Esophagus muscularis mucosa (tissue), 4 donors: ENCODE measurements at regions not wholly inside any gene's neighbourhood (a gene's known extent, or its start where the extent isn't known, plus 50 kb on each side); places are given as distances from the start of the nearest gene placed in this dataset.

Experiments used
- CTCF ChIP-seq, 3 experiments: fragments of 200-600 bp in 2 of 3; fragments of 450-650 bp in 1 of 3; sonication (generic) in 2 of 3; IDR thresholded peaks; one replicate each; pipeline ENCODE4 v1.5.1; 2017 to 2019; ENCODE audit warnings: antibody characterized with exemption in 3 of 3, mild to moderate bottlenecking in 2 of 3, moderate library complexity in 1 of 3
- EP300 ChIP-seq: sonication (generic); formaldehyde crosslinking; IDR thresholded peaks from one replicate; pipeline ENCODE4 v1.6.1; 2017; ENCODE audit warnings: antibody characterized with exemption
- POLR2A ChIP-seq: fragments of 450-650 bp; IDR thresholded peaks from one replicate; pipeline ENCODE4 v1.6.1; 2017; ENCODE audit warnings: antibody characterized with exemption, moderate library complexity, mild to moderate bottlenecking, low read depth
- POLR2AphosphoS5 ChIP-seq, 2 donors: sonication (generic); formaldehyde crosslinking; IDR thresholded peaks; one replicate each; pipeline ENCODE4 v1.6.1; 2017; ENCODE audit warnings: antibody characterized with exemption in 2 of 2

GRCh38 chrX:147476008-147476407 lies 435.7 kb upstream of the FMR1 start:
- TF ChIP-seq CTCF (IDR thresholded peaks at IDR 0.05) = no peak
- no peak for TF ChIP-seq POLR2A
- no peak for TF ChIP-seq POLR2AphosphoS5 (IDR thresholded peaks at IDR 0.05)
- TF ChIP-seq EP300 = no peak
